Prostate gland (tissue), 2 donors: ENCODE measurements at regions not wholly inside any gene's neighbourhood (a gene's known extent, or its start where the extent isn't known, plus 50 kb on each side); places are given as distances from the start of the nearest gene placed in this dataset.
"Not testable (repeated sequence)": the region's sequence is repeated elsewhere in the genome, so short reads cannot be mapped to it uniquely, and the experiment has no call there.

Experiments used
- DNase-seq: peaks from one replicate; pipeline ENCODE4 v3.0.0-alpha.2; 2019; ENCODE audit warnings: low spot score
- H3K27ac ChIP-seq, 2 donors: fragments of 200-600 bp; sonication (generic); 2 replicates each; pipeline ENCODE4 v1.5.1; 2017 to 2019
- H3K27me3 ChIP-seq: fragments of 200-600 bp; sonication (generic); replicated peaks from 2 replicates; pipeline ENCODE4 v1.5.1; 2019; ENCODE audit not compliant: insufficient read depth
- H3K36me3 ChIP-seq, 2 donors: fragments of 200-600 bp; sonication (generic); 1 replicate in 1 of 2; 2 replicates in 1 of 2; pipeline versions ENCODE4 v1.5.1 to v1.8.1; 2017 to 2019
- H3K4me1 ChIP-seq: fragments of 200-600 bp; sonication (generic); replicated peaks from 2 replicates; pipeline ENCODE4 v1.5.1; 2019
- H3K4me3 ChIP-seq, 2 donors: fragments of 200-600 bp; sonication (generic); 2 replicates each; pipeline ENCODE4 v1.5.1; 2017 to 2019
- H3K9me3 ChIP-seq: fragments of 200-600 bp; sonication (generic); 2 replicates; pipeline ENCODE4 v1.5.1; 2017
- CTCF ChIP-seq, 4 experiments: fragments of 200-600 bp in 2 of 4; fragments of 450-650 bp in 2 of 4; sonication (generic) in 2 of 4; IDR thresholded peaks; 1 replicate in 3 of 4; 2 replicates in 1 of 4; pipeline ENCODE4 v1.5.1; 2016 to 2019; ENCODE audit warnings: antibody characterized with exemption in 4 of 4, mild to moderate bottlenecking in 2 of 4, moderate library complexity in 2 of 4
- POLR2A ChIP-seq: fragments of 450-650 bp; IDR thresholded peaks from one replicate; pipeline ENCODE4 v1.6.1; 2016; ENCODE audit warnings: antibody characterized with exemption, mild to moderate bottlenecking
- POLR2AphosphoS5 ChIP-seq: sonication (generic); formaldehyde crosslinking; IDR thresholded peaks from one replicate; pipeline ENCODE4 v1.6.1; 2017; ENCODE audit warnings: antibody characterized with exemption
- whole genome bisulfite sequencing: methylation state at CpG from one replicate; pipeline ENCODE4 v1.1.5; 2018; 5-methylcytosine and 5-hydroxymethylcytosine counted together
- intact Hi-C: fragments of 100-400 bp; cut with DNase I; formaldehyde crosslinking; loops from one replicate; pipeline ENCODE4 v1.14.2; 2022

DNA sequence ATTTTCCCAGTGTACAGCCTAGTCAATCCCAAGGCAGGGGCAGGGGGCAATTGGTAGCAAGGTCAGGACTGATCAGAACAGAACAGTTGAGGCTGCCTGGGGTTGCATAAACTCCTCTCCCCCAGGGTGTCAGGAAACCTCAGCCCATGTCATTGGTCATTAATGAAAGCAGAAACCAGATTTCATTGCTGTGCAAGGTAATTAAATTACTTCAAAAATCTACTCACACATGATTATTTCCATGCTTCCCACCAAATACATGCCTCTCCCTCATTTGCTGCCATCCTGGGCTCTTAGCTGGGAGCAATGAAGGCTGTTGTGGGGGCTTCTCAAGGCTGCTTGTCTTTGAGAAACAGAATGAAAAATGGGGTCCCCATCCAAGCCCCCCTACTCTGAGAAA, 124.2 kb downstream of the PHETA1 start:
- Histone ChIP-seq H3K4me3 (no peak overlapping the region), H3K27me3 (no peaks in the 10 kb centered on the region), H3K4me1 (no peaks in the 10 kb centered on the region), H3K9me3 (no peaks in the 10 kb centered on the region), H3K27ac (no peak overlapping the region), H3K36me3 (no peaks in the 10 kb centered on the region)
- intact Hi-C loops = no loop called here
- no peak for DNase-seq
- no peak for TF ChIP-seq POLR2AphosphoS5
- TF ChIP-seq POLR2A = no peak
- no peak for TF ChIP-seq CTCF (IDR thresholded peaks at IDR 0.05)

DNA sequence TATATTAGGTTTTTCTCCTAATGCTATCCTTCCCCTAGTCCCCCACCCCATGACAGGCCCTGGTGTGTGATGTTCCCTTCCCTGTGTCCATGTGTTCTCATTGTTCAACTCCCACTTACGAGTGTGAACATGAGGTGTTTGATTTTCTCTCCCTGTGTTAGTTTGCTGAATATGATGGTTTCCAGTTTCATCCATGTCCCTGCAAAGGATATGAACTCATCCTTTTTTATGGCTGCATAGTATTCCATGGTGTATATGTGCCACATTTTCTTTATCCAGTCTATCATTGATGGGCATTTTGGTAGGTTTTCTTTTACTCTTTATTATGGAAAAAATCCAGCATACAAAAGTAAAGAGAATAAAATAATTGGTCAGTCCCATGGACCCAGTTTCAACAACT, 126.1 kb downstream of the PHETA1 start:
- H3K27ac ChIP-seq, intact Hi-C loops, H3K4me3 ChIP-seq, DNase-seq, H3K27me3 ChIP-seq, H3K4me1 ChIP-seq, H3K9me3 ChIP-seq, H3K36me3 ChIP-seq: not testable (repeated sequence)
- WGBS = 92% methylated on average over 1 of the region's 1 CpG

DNA sequence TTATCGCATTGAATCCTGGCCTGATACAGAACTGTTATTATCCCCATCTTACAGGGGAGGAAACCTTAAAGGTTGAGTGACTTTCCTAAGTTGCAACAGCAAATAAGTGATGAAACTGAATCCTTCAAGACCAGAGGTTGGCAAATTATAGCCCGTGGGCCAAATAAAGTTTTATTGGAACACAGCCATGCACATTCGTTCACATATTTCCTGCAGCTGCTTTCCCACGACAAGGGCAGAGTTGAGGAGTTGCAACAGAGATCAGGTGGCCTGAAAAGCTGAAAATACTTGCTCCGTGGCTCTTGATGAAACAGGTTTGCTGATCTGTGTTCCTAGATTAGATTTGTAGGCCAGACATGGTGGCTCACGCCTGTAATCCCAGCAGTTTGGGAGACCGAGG, 126.7 kb downstream of the PHETA1 start:
- Histone ChIP-seq H3K9me3 (no peaks in the 10 kb centered on the region), H3K27ac (no peak overlapping the region), H3K36me3 (no peaks in the 10 kb centered on the region), H3K4me1 (no peaks in the 10 kb centered on the region), H3K4me3 (no peak overlapping the region), H3K27me3 (no peaks in the 10 kb centered on the region)
- intact Hi-C loops = no loop called here
- WGBS = 67% methylated on average over 7 of the region's 7 CpGs
- TF ChIP-seq POLR2A (no peak), CTCF (IDR thresholded peaks at IDR 0.05) (no peak), POLR2AphosphoS5 (no peak)
- no peak for DNase-seq

- 69% methylated on average over 4 of the region's 4 CpGs for WGBS
- Histone ChIP-seq H3K9me3 (no peaks in the 10 kb centered on the region), H3K27me3 (no peaks in the 10 kb centered on the region), H3K36me3 (no peaks in the 10 kb centered on the region), H3K4me3 (no peak overlapping the region), H3K4me1 (no peaks in the 10 kb centered on the region), H3K27ac (no peak overlapping the region)
- TF ChIP-seq CTCF (IDR thresholded peaks at IDR 0.05) = no peak
- TF ChIP-seq POLR2AphosphoS5 = no peak
- TF ChIP-seq POLR2A = no peak
- DNase-seq = no peak
- intact Hi-C loops = no loop called here
Observed at GRCh38 chr12:111240374-111240773, 128.5 kb downstream of the PHETA1 start.

- H3K9me3 ChIP-seq = no peaks in the 10 kb centered on the region
- no peaks in the 10 kb centered on the region for H3K36me3 ChIP-seq
- H3K4me1 ChIP-seq = no peaks in the 10 kb centered on the region
- WGBS = 85% methylated on average over 8 of the region's 8 CpGs
- H3K27me3 ChIP-seq = no peaks in the 10 kb centered on the region
- DNase-seq = no peak
- no peak overlapping the region for H3K4me3 ChIP-seq
- no peak for TF ChIP-seq CTCF (IDR thresholded peaks at IDR 0.05)
- no peak for TF ChIP-seq POLR2AphosphoS5
- TF ChIP-seq POLR2A = no peak
- intact Hi-C loops = no loop called here
- H3K27ac ChIP-seq = no peak overlapping the region
Observed at GRCh38 chr12:111239235-111239634, 129.7 kb downstream of the PHETA1 start.
